ENCODE measurements at regions not wholly inside any gene's neighbourhood (a gene's known extent, or its start where the extent isn't known, plus 50 kb on each side); places are given as distances from the start of the nearest gene placed in this dataset.

- no peak overlapping the region for H2AFZ ChIP-seq (ENCODE audit: low read depth, low read length)
- no peaks in the 10 kb centered on the region for H4K20me1 ChIP-seq (replicated peaks; ENCODE audit: control insufficient read depth, insufficient read depth, low read length)
- DNase-seq (ENCODE audit: extremely low read depth in 1 of 4, low spot score in 3 of 4) (no peak), FAIRE-seq (no peak), ATAC-seq (no peak)
- no peaks in the 10 kb centered on the region for H3K9me3 ChIP-seq (replicated peaks; ENCODE audit: control insufficient read depth, insufficient read depth, low read depth, low read length)
- ChIA-PET CTCF (ENCODE audit: low intra/inter-chr PET ratio) (no interaction called here), POLR2A (no interaction called here)
- BruUV-seq (replicated peaks) = no TSS peak
- in situ Hi-C loops (cut with MboI) = no loop called here
- H3K79me2 ChIP-seq (ENCODE audit: control insufficient read depth, insufficient read depth, low read length) = no peaks in the 10 kb centered on the region
- H3K27ac ChIP-seq (ENCODE audit: extremely low read depth, low read depth, low read length) = no peak overlapping the region
- H3K4me3 ChIP-seq = no peak overlapping the region
- intact Hi-C loops (cut with micrococcal nuclease) = no loop called here
- no peaks in the 10 kb centered on the region for H3K36me3 ChIP-seq (ENCODE audit: control insufficient read depth, insufficient read depth, low read length)
- H3K9me1 ChIP-seq (ENCODE audit: control insufficient read depth, insufficient read depth, low read length) = no peaks in the 10 kb centered on the region
- 0% methylated on average over 10 of the region's 16 CpGs for WGBS (ENCODE audit: insufficient coverage, low coverage, missing lambda C conversion rate)
- no peak overlapping the region for H3K9ac ChIP-seq (ENCODE audit: insufficient read depth in 1 of 2, low read depth in 2 of 2, low read length in 2 of 2)
- TF ChIP-seq CTCF (IDR thresholded peaks at IDR 0.05 in 2 of 3, conservative IDR thresholded peaks at IDR 0.05 in 1 of 3; ENCODE audit: insufficient read depth in 2 of 3, low read depth in 1 of 3, low read length in 3 of 3) (peak in 1 of 3 experiments; percentile 32; a peak in 2 of 6 replicates), TFAM (CRISPR knock-in tag; conservative IDR thresholded peaks at IDR 0.05) (no peak)
- no peaks in the 10 kb centered on the region for H3K4me1 ChIP-seq (replicated peaks in 1 of 2; ENCODE audit: control insufficient read depth in 2 of 2, insufficient read depth in 2 of 2, low read length in 2 of 2)
- H3K27me3 ChIP-seq (ENCODE audit: control insufficient read depth in 2 of 2, insufficient read depth in 2 of 2, low read length in 2 of 2) = peaks cover 0 to 8% of the 10 kb centered on the region in 2 experiments; a peak in 2 of 5 replicates
- no peak overlapping the region for H3K4me2 ChIP-seq (ENCODE audit: insufficient read depth, low read length)
Observed at GRCh38 chr17:16880121-16880842, 91.6 kb downstream of the TNFRSF13B start.

- FAIRE-seq (no peak), ATAC-seq (no peak), DNase-seq (ENCODE audit: extremely low read depth in 1 of 4, low spot score in 3 of 4) (no peak)
- no peak overlapping the region for H3K27ac ChIP-seq (ENCODE audit: extremely low read depth, low read depth, low read length)
- H3K4me2 ChIP-seq (ENCODE audit: insufficient read depth, low read length) = no peak overlapping the region
- no peaks in the 10 kb centered on the region for H3K4me1 ChIP-seq (replicated peaks in 1 of 2; ENCODE audit: control insufficient read depth in 2 of 2, insufficient read depth in 2 of 2, low read length in 2 of 2)
- H4K20me1 ChIP-seq (replicated peaks; ENCODE audit: control insufficient read depth, insufficient read depth, low read length) = no peaks in the 10 kb centered on the region
- H3K9ac ChIP-seq (ENCODE audit: insufficient read depth in 1 of 2, low read depth in 2 of 2, low read length in 2 of 2) = no peak overlapping the region
- no peaks in the 10 kb centered on the region for H3K9me1 ChIP-seq (ENCODE audit: control insufficient read depth, insufficient read depth, low read length)
- H3K36me3 ChIP-seq (ENCODE audit: control insufficient read depth, insufficient read depth, low read length) = no peaks in the 10 kb centered on the region
- no TSS peak for BruUV-seq (replicated peaks)
- H3K79me2 ChIP-seq (ENCODE audit: control insufficient read depth, insufficient read depth, low read length) = no peaks in the 10 kb centered on the region
- no peak overlapping the region for H3K4me3 ChIP-seq
- H3K9me3 ChIP-seq (replicated peaks; ENCODE audit: control insufficient read depth, insufficient read depth, low read depth, low read length) = no peaks in the 10 kb centered on the region
- ChIA-PET CTCF (ENCODE audit: low intra/inter-chr PET ratio) (interaction anchor here (0.5 kb wide), 1 partner anchor 122 kb away, joined by 3 read pairs; no protein-coding TSS in a partner anchor), POLR2A (no interaction called here)
- WGBS (ENCODE audit: insufficient coverage, low coverage, missing lambda C conversion rate) = 3% methylated on average over 13 of the region's 15 CpGs
- in situ Hi-C loops (cut with MboI) = no loop called here
- intact Hi-C loops (cut with micrococcal nuclease) = no loop called here
- peaks cover 0 to 8% of the 10 kb centered on the region in 2 experiments; a peak in 2 of 5 replicates for H3K27me3 ChIP-seq (ENCODE audit: control insufficient read depth in 2 of 2, insufficient read depth in 2 of 2, low read length in 2 of 2)
- H2AFZ ChIP-seq (ENCODE audit: low read depth, low read length) = no peak overlapping the region
- TF ChIP-seq ZBTB40 (IDR thresholded peaks at IDR 0.05) (no peak), ZBTB40 (CRISPR knock-in tag; IDR thresholded peaks at IDR 0.05) (no peak)
Observed at GRCh38 chr17:16879686-16880085, 92.2 kb downstream of the TNFRSF13B start.

All from K562 (cell line).